ENCODE measurements at regions not wholly inside any gene's neighbourhood (a gene's known extent, or its start where the extent isn't known, plus 50 kb on each side); places are given as distances from the start of the nearest gene placed in this dataset.

GRCh38 chr4:177033632-177034031 lies 240.9 kb upstream of the VEGFC start:
- TF ChIP-seq, protein P1, sequence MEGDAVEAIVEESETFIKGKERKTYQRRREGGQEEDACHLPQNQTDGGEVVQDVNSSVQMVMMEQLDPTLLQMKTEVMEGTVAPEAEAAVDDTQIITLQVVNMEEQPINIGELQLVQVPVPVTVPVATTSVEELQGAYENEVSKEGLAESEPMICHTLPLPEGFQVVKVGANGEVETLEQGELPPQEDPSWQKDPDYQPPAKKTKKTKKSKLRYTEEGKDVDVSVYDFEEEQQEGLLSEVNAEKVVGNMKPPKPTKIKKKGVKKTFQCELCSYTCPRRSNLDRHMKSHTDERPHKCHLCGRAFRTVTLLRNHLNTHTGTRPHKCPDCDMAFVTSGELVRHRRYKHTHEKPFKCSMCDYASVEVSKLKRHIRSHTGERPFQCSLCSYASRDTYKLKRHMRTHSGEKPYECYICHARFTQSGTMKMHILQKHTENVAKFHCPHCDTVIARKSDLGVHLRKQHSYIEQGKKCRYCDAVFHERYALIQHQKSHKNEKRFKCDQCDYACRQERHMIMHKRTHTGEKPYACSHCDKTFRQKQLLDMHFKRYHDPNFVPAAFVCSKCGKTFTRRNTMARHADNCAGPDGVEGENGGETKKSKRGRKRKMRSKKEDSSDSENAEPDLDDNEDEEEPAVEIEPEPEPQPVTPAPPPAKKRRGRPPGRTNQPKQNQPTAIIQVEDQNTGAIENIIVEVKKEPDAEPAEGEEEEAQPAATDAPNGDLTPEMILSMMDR (conservative IDR thresholded peaks at IDR 0.05; ENCODE audit: low read length), result no peak
- no peak for TF ChIP-seq EZH2phosphoT487 (IDR thresholded peaks at IDR 0.05; ENCODE audit: borderline replicate concordance)

Data from Loucy (cell line).